ENCODE measurements at regions not wholly inside any gene's neighbourhood (a gene's known extent, or its start where the extent isn't known, plus 50 kb on each side); places are given as distances from the start of the nearest gene placed in this dataset.
"Not testable (repeated sequence)": the region's sequence is repeated elsewhere in the genome, so short reads cannot be mapped to it uniquely, and the experiment has no call there.

DNA sequence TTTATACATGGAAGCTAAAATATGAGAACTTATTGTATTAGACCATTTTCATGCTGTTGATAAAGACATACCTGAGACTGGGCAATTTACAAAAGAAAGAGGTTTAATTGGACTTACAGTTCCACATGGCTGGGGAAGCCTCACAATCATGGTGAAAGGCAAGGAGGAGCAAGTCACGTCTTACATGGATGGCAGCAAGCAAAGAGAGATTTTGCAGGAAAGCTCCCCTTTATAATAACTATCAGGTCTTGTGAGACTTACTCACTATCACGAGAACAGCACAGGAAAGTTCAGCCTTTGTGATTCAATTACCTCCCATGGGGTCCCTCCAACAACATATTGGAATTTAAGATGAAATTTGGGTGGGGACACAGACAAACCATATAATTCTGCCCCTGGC is 740.1 kb upstream of the NECTIN3 start:
- DNase-seq (ENCODE audit: low spot score); intact Hi-C loops (cut with DNase I); ATAC-seq: not testable (repeated sequence)

DNA sequence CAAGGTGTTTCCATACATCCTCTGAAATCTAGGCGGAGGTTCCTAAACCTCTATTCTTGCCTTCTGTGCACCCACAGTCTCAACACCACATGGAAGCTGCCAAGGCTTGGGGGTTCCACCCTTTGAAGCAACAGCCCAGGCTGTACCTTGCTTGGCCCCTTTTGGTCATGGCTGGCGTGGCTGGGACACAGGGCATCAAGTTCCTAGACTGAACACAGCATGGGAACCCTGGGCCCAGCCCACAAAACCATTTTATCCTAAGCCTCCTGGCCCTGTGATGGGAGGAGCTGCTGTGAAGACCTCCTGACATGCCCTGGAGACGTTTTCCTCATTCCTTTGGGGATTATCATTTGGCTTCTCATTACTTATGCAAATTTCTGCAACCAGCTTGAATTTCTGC is 739.0 kb upstream of the NECTIN3 start:
- intact Hi-C loops (cut with DNase I), result no loop called here
- ATAC-seq (no peak), DNase-seq (ENCODE audit: low spot score) (no peak)

GRCh38 chr3:110341047-110341446 is 730.6 kb upstream of the NECTIN3 start:
- intact Hi-C loops (cut with DNase I), result no loop called here
- ATAC-seq (no peak), DNase-seq (ENCODE audit: low spot score) (no peak)

GRCh38 chr3:110343376-110343775 is 728.2 kb upstream of the NECTIN3 start:
- no peak for DNase-seq (ENCODE audit: low spot score)
- ATAC-seq, result no peak
- intact Hi-C loops (cut with DNase I), result no loop called here

- ATAC-seq (no peak), DNase-seq (ENCODE audit: low spot score) (no peak)
- intact Hi-C loops (cut with DNase I), result no loop called here
These were observed 727.7 kb upstream of the NECTIN3 start for GRCh38 chr3:110343945-110344344.

DNA sequence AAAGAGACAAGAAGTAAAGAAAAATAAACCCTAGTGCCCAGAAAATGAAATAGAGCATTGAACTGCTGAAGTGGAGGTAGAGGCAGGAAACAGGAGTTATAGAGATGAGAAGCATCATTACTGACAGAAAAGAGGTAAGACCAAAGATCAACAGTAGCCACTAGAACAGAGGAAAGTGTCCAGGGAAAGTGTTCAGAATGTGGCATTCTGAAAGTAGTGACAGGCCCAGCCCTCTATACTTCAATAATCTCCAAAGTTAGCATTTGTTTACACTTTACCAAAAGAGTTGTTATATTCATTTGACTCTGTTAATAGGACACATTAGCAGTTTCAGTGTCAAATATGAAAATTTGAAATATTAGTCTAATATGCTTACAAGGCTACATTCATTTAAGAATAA is 727.1 kb upstream of the NECTIN3 start:
- intact Hi-C loops (cut with DNase I), result no loop called here
- no peak for DNase-seq (ENCODE audit: low spot score)
- ATAC-seq, result no peak

GRCh38 chr3:110344897-110345767 is 726.5 kb upstream of the NECTIN3 start:
- intact Hi-C loops (cut with DNase I), result no loop called here
- DNase-seq (ENCODE audit: low spot score) (no peak), ATAC-seq (no peak)

GRCh38 chr3:110349295-110349694 is 722.3 kb upstream of the NECTIN3 start:
- no peak for ATAC-seq
- intact Hi-C loops (cut with DNase I), result no loop called here

GRCh38 chr3:110352841-110353604 is 718.6 kb upstream of the NECTIN3 start:
- intact Hi-C loops (cut with DNase I), result no loop called here
- DNase-seq (ENCODE audit: low spot score) (no peak), ATAC-seq (no peak)

More at GRCh38 chr3:110349295-110349694, 722.3 kb upstream of the NECTIN3 start:
- no peak for DNase-seq (ENCODE audit: low spot score)

DNA sequence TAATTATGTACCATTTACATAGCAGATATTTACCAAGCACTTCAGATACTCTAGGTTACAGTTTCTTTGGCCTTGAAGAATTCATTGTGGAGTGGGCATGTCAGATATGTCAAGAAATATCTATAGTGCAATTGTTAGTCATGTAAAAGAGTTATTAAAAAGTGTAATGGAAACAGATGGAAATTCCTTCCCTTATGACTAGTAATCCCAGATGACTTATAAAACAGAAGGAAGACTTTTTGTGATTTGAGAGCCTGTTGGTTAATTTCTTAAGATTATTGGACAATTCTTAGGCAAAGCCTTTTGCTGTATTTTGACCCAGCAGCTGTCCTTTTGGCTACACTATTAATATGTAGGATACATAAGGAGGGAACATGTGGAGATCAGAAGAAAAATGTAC is 708.9 kb upstream of the NECTIN3 start:
- intact Hi-C loops (cut with DNase I), result no loop called here
- DNase-seq (ENCODE audit: low spot score) (no peak), ATAC-seq (no peak)

- DNase-seq (ENCODE audit: low spot score); intact Hi-C loops (cut with DNase I); ATAC-seq: not testable (repeated sequence)
These were observed 704.3 kb upstream of the NECTIN3 start for GRCh38 chr3:110367289-110367688.

DNA sequence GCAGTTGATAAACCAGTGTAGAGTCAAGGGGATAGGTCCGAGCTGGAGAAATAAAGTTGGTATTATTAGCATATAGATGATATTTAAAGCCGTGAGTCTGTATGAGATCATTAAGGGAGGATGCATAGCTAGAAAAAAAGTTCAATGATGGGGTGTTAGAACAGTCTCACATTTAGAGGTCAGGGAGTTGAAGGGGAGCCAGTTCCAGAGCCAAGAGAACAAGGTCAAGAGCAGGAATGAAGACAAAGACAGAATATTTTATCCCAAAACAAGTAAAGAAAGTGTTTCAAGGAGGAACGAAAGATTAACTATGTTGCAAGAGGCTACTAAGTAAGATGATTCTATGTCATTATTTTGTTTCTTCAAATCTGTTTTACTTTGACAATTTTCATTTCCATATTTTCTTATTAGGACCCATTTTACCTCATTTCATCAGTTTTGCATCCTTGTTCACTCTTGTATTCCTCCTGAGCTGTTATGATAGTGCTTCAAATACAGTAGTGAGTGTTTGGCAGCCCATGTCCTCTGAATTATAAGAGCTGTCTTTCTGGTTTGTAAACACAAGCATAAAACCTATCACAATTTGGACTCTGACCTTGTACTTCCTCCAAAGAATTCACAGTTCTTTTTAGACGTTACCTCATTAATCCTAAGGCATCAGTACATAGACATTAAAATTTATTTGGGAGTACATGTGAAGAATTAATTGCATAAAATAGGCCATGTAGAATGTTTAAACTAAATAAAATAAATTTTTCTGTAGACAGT is 695.7 kb upstream of the NECTIN3 start:
- intact Hi-C loops (cut with DNase I), result no loop called here
- no peak for DNase-seq (ENCODE audit: low spot score)
- no peak for ATAC-seq

GRCh38 chr3:110378481-110378880 is 693.1 kb upstream of the NECTIN3 start:
- intact Hi-C loops (cut with DNase I), result no loop called here
- ATAC-seq (no peak), DNase-seq (ENCODE audit: low spot score) (no peak)

GRCh38 chr3:110381992-110382391 is 689.6 kb upstream of the NECTIN3 start:
- intact Hi-C loops (cut with DNase I), result no loop called here
- no peak for DNase-seq (ENCODE audit: low spot score)
- ATAC-seq, result no peak

GRCh38 chr3:110383356-110383755 is 688.3 kb upstream of the NECTIN3 start:
- intact Hi-C loops (cut with DNase I), result no loop called here
- no peak for ATAC-seq
- no peak for DNase-seq (ENCODE audit: low spot score)

GRCh38 chr3:110384601-110385000 is 687.0 kb upstream of the NECTIN3 start:
- no peak for DNase-seq (ENCODE audit: low spot score)
- intact Hi-C loops (cut with DNase I), result no loop called here
- ATAC-seq, result no peak

GRCh38 chr3:110389005-110389404 is 682.6 kb upstream of the NECTIN3 start:
- DNase-seq (ENCODE audit: low spot score) (no peak), ATAC-seq (no peak)
- intact Hi-C loops (cut with DNase I), result no loop called here

DNA sequence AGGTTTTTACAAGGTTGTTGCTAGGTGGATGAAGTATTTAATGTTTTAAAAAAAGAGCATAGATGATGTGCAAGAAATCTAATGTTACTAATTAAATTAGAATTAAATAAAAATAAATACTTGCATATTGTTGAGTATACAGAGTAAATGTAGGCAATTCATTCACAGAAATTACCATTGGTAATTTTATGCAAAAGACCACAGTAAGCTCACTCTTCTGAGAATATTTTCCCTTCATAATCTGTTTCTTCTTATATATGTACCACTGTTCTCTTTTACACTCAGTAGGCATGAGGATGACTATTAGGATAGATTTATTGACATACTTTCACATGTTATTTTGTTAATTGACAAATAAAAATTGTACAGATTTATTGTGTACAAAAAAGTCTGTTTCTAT is 681.2 kb upstream of the NECTIN3 start:
- intact Hi-C loops (cut with DNase I), result loop anchor here (5.0 kb wide), 1 partner anchor 1093 kb away; no protein-coding TSS in a partner anchor
- ATAC-seq (no peak), DNase-seq (ENCODE audit: low spot score) (no peak)

DNA sequence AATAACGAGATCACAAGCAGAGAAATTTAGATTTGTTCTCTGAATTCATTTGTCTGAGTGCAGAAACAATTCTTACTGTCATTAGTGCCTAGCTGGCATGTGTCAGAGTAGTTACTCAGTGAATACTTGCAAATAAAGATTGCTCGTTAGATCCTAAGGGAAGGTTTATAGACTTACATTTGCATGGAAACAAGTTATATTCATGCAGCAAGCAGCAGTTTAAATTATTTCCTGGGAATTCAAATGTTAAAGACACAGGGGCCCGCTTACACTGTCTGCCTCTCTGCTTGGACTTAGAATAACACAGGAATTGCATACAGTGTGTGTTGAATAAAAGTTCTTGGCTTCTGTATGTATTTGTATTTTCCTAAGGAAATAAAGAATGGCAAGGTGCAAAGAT is 680.6 kb upstream of the NECTIN3 start:
- no peak for ATAC-seq
- no peak for DNase-seq (ENCODE audit: low spot score)
- intact Hi-C loops (cut with DNase I), result loop anchor here (5.0 kb wide), 1 partner anchor 1094 kb away; no protein-coding TSS in a partner anchor
